SK-N-SH (cell line): ENCODE measurements at regions not wholly inside any gene's neighbourhood (a gene's known extent, or its start where the extent isn't known, plus 50 kb on each side); places are given as distances from the start of the nearest gene placed in this dataset.

Experiments used
- CTCF ChIA-PET: fragments of 300-600, 350-600 bp; formaldehyde crosslinking; extraction: SDS; loops from one replicate; lab custom pipeline; 2021; lab: Yijun Ruan, JAX
- POLR2A ChIA-PET: fragments of 350-600 bp; sonication (Branson Sonifier 250); formaldehyde crosslinking; extraction: SDS; loops from one replicate; lab custom pipeline; 2020; ENCODE audit warnings: antibody characterized with exemption, inconsistent platforms; lab: Yijun Ruan, JAX
- DNase-seq: peaks from one replicate; pipeline ENCODE4 v3.0.0; 2012
- H2AFZ ChIP-seq: fragments of 200-600 bp; sonication (generic); 2 replicates; pipeline ENCODE4 v1.8.1; 2016; ENCODE audit warnings: antibody characterized with exemption, mild to moderate bottlenecking, low read depth
- H3F3A ChIP-seq: fragments of 200-600 bp; sonication (generic); replicated peaks from 2 replicates; pipeline ENCODE3; 2016; ENCODE audit warnings: antibody characterized with exemption, mild to moderate bottlenecking; ENCODE audit not compliant: insufficient read depth
- H3K27ac ChIP-seq, 2 experiments: fragments of 200-500 bp in 1 of 2; fragments of 200-600 bp in 1 of 2; sonication (Bioruptor generic) in 1 of 2; sonication (generic), shearing (Covaris generic) in 1 of 2; 2 replicates each; pipeline versions ENCODE4 v1.5.1 to v1.6.1; 2014 to 2016; ENCODE audit warnings: low read depth in 2 of 2, inconsistent platforms in 1 of 2, low read length in 1 of 2, mild to moderate bottlenecking in 1 of 2, mixed read lengths in 1 of 2
- H3K27me3 ChIP-seq: fragments of 200-600 bp; sonication (generic), shearing (Covaris generic); 2 replicates; pipeline ENCODE4 v1.6.1; 2016; ENCODE audit warnings: mixed run types; ENCODE audit not compliant: insufficient read depth
- H3K36me3 ChIP-seq, 2 experiments: fragments of 200-500 bp in 1 of 2; fragments of 200-600 bp in 1 of 2; sonication (Bioruptor generic) in 1 of 2; sonication (generic) in 1 of 2; replicated peaks in 1 of 2; 2 replicates each; pipeline versions ENCODE3 to v1.5.1; 2014 to 2016; ENCODE audit warnings: low read length in 1 of 2, mild to moderate bottlenecking in 1 of 2; ENCODE audit not compliant: insufficient read depth in 2 of 2, control insufficient read depth in 1 of 2
- H3K4me1 ChIP-seq, 2 experiments: fragments of 200-500 bp in 1 of 2; fragments of 200-600 bp in 1 of 2; sonication (Bioruptor generic) in 1 of 2; sonication (generic), shearing (Covaris generic) in 1 of 2; 2 replicates each; pipeline versions ENCODE4 v1.5.1 to v1.6.1; 2014 to 2016; ENCODE audit warnings: low read depth in 1 of 2, low read length in 1 of 2, mixed run types in 1 of 2; ENCODE audit not compliant: insufficient read depth in 2 of 2, control insufficient read depth in 1 of 2
- H3K4me2 ChIP-seq: fragments of 200-600 bp; sonication (generic), shearing (Covaris generic); 2 replicates; pipeline ENCODE4 v1.6.1; 2017; ENCODE audit warnings: mixed run types
- H3K4me3 ChIP-seq, 2 experiments: fragments of 200-500 bp in 1 of 2; fragments of 200-600 bp in 1 of 2; sonication (Bioruptor generic) in 1 of 2; sonication (generic), shearing (Covaris generic) in 1 of 2; 2 replicates each; pipeline versions ENCODE4 v1.5.1 to v1.8.1; 2014 to 2016; ENCODE audit warnings: low read depth in 2 of 2, inconsistent platforms in 1 of 2, low read length in 1 of 2, mild to moderate bottlenecking in 1 of 2, mixed read lengths in 1 of 2, moderate library complexity in 1 of 2
- H3K79me2 ChIP-seq: fragments of 200-600 bp; sonication (generic); 2 replicates; pipeline ENCODE4 v1.8.1; 2017; ENCODE audit warnings: mild to moderate bottlenecking; ENCODE audit not compliant: insufficient read depth
- H3K9ac ChIP-seq: fragments of 200-600 bp; sonication (generic); 2 replicates; pipeline ENCODE4 v1.6.1; 2017; ENCODE audit warnings: mixed run types
- H3K9me2 ChIP-seq: fragments of 200-600 bp; sonication (generic); 2 replicates; pipeline ENCODE4 v1.6.1; 2017; ENCODE audit warnings: mixed run types
- H3K9me3 ChIP-seq: fragments of 200-600 bp; sonication (generic); 2 replicates; pipeline ENCODE4 v1.6.1; 2017; ENCODE audit warnings: mixed run types, mild to moderate bottlenecking, moderate library complexity
- H4K20me1 ChIP-seq: fragments of 200-600 bp; sonication (generic); 2 replicates; pipeline ENCODE4 v1.6.1; 2017; ENCODE audit warnings: mild to moderate bottlenecking, mixed run types; ENCODE audit not compliant: insufficient read depth
- CHD2 ChIP-seq: fragments of 150-350 bp; IDR thresholded peaks from 2 replicates; pipeline ENCODE4 v1.6.1; 2018; ENCODE audit warnings: low read length; ENCODE audit not compliant: partially characterized antibody
- EP300 ChIP-seq, 2 experiments: IDR thresholded peaks; 2 replicates each; pipeline versions ENCODE4 v1.4.0 to v1.6.1; 2012; ENCODE audit warnings: borderline replicate concordance in 1 of 2, low read depth in 1 of 2, low read length in 1 of 2
- EZH2phosphoT487 ChIP-seq: fragments of 200-600 bp; sonication (generic); IDR thresholded peaks from 2 replicates; pipeline ENCODE4 v1.6.1; 2017; ENCODE audit warnings: low read depth, mixed run types, mild to moderate bottlenecking, antibody characterized with exemption, moderate library complexity, borderline replicate concordance
- FOSL2 ChIP-seq: IDR thresholded peaks from 2 replicates; pipeline ENCODE4 v1.4.0; 2012; ENCODE audit warnings: low read depth, mild to moderate bottlenecking, moderate library complexity, borderline replicate concordance
- FOXM1 ChIP-seq: IDR thresholded peaks from 2 replicates; pipeline ENCODE4 v1.4.0; 2012; ENCODE audit warnings: low read depth, mild to moderate bottlenecking
- GATA2 ChIP-seq: sonication (generic); formaldehyde crosslinking; IDR thresholded peaks from 2 replicates; pipeline ENCODE4 v1.5.0; 2020; ENCODE audit warnings: mild to moderate bottlenecking, missing genetic modification reagents
- IRF3 ChIP-seq: fragments of 150-350 bp; IDR thresholded peaks from 2 replicates; pipeline ENCODE4 v1.6.1; 2016; ENCODE audit warnings: mild to moderate bottlenecking, low read depth, low read length
- JUND ChIP-seq: IDR thresholded peaks from 2 replicates; pipeline ENCODE4 v1.4.0; 2012
- MEF2A ChIP-seq: IDR thresholded peaks from 2 replicates; pipeline ENCODE4 v1.4.0; 2012; ENCODE audit warnings: low read depth, borderline replicate concordance
- NRF1 ChIP-seq: IDR thresholded peaks from 2 replicates; pipeline ENCODE4 v1.6.1; 2012; ENCODE audit warnings: low read depth, mild to moderate bottlenecking, low read length
- POLR2AphosphoS5 ChIP-seq: IDR thresholded peaks from 2 replicates; pipeline ENCODE4 v1.6.1; 2012; ENCODE audit warnings: low read depth, low read length
- RAD21 ChIP-seq: IDR thresholded peaks from 2 replicates; pipeline ENCODE4 v1.6.1; 2012; ENCODE audit warnings: mild to moderate bottlenecking, low read length
- RCOR1 ChIP-seq: fragments of 150-350 bp; IDR thresholded peaks from 2 replicates; pipeline ENCODE4 v1.6.1; 2017; ENCODE audit warnings: antibody characterized with exemption, low read length
- RFX5 ChIP-seq: IDR thresholded peaks from 2 replicates; pipeline ENCODE4 v1.6.1; 2012; ENCODE audit warnings: mild to moderate bottlenecking, improper control_type of control experiment, low read length
- SIN3A ChIP-seq: IDR thresholded peaks from 2 replicates; pipeline ENCODE4 v1.6.1; 2012; ENCODE audit warnings: low read depth, mild to moderate bottlenecking, low read length, moderate library complexity, borderline replicate concordance
- TEAD4 ChIP-seq: IDR thresholded peaks from 2 replicates; pipeline ENCODE4 v1.4.0; 2012; ENCODE audit warnings: mild to moderate bottlenecking, borderline replicate concordance; ENCODE audit not compliant: insufficient read depth
- USF1 ChIP-seq: IDR thresholded peaks from 2 replicates; pipeline ENCODE4 v1.4.0; 2012; ENCODE audit warnings: low read depth, borderline replicate concordance
- YY1 ChIP-seq: IDR thresholded peaks from 2 replicates; pipeline ENCODE4 v1.4.0; 2012; ENCODE audit warnings: low read depth, mild to moderate bottlenecking
- ZBTB33 ChIP-seq: IDR thresholded peaks from 2 replicates; pipeline ENCODE4 v1.4.0; 2012; ENCODE audit warnings: low read depth, borderline replicate concordance
- WGBS: methylation state at CpG from one replicate; pipeline ENCODE4 v1.1.6; 2017; ENCODE audit warnings: low lambda C conversion rate; 5-methylcytosine and 5-hydroxymethylcytosine counted together

- WGBS = 54% methylated on average over 3 of the region's 3 CpGs
- H3K36me3 ChIP-seq = no peaks in the 10 kb centered on the region
- H2AFZ ChIP-seq = no peak overlapping the region
- no peak for DNase-seq
- no peaks in the 10 kb centered on the region for H3F3A ChIP-seq
- TF ChIP-seq RCOR1 (no peak), RAD21 (no peak), POLR2AphosphoS5 (no peak), YY1 (no peak), TEAD4 (no peak), FOXM1 (no peak), FOSL2 (no peak), EZH2phosphoT487 (no peak), RFX5 (no peak), USF1 (no peak), MEF2A (no peak), JUND (no peak), IRF3 (no peak), ZBTB33 (no peak), NRF1 (no peak), SIN3A (no peak), CHD2 (no peak), GATA2 (CRISPR knock-in tag) (no peak), EP300 (IDR thresholded peaks at IDR 0.05; ENCODE audit: borderline replicate concordance in 1 of 2, low read depth in 1 of 2, low read length in 1 of 2) (no peak)
- H3K4me1 ChIP-seq = no peaks in the 10 kb centered on the region
- no peaks in the 10 kb centered on the region for H3K79me2 ChIP-seq
- H3K9me2 ChIP-seq = no peaks in the 10 kb centered on the region
- 0 out of 2 replicates have a peak, but pooled peaks cover under 1% of the 10 kb centered on the region for H3K9me3 ChIP-seq
- H3K27me3 ChIP-seq = no peaks in the 10 kb centered on the region
- no peak overlapping the region for H3K27ac ChIP-seq
- H3K4me3 ChIP-seq = no peak overlapping the region
- H3K4me2 ChIP-seq = no peak overlapping the region
- ChIA-PET POLR2A (no interaction called here), CTCF (no interaction called here)
- no peak overlapping the region for H3K9ac ChIP-seq
- H4K20me1 ChIP-seq = no peaks in the 10 kb centered on the region
Observed at GRCh38 chr6:139496654-139497344, 122.4 kb upstream of the CITED2 start.
